ENCODE measurements at regions not wholly inside any gene's neighbourhood (a gene's known extent, or its start where the extent isn't known, plus 50 kb on each side); places are given as distances from the start of the nearest gene placed in this dataset.

- H3K4me3 ChIP-seq (ENCODE audit: low read depth, low read length) = no peak overlapping the region
- DNase-seq (ENCODE audit: low read depth) = no peak
- TF ChIP-seq CTCF (conservative IDR thresholded peaks at IDR 0.05; ENCODE audit: low read depth, low read length) = no peak
Observed at GRCh38 chr13:99907038-99907437, 64.5 kb downstream of the ZIC5 start.

DNA sequence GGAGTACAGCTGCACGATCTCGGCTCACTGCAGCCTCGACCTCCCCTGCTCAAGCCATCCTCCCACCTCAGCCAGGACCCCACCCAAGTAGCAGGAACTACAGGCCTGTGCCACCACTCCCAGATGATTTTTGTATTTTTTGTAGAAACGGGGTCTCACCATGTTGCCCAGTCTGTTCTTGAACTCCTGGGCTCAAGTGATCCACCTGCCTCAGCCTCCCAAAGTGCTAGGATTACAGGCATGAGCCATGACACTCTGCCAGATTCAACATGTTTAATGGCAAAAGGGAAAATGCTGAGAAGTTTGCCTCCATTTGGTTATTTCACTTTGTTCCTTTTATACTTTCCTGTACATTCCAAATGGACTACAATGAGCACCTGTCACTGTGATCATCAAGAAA, 65.8 kb downstream of the ZIC5 start:
- DNase-seq (ENCODE audit: low read depth) = no peak
- no peak for TF ChIP-seq CTCF (conservative IDR thresholded peaks at IDR 0.05; ENCODE audit: low read depth, low read length)
- no peak overlapping the region for H3K4me3 ChIP-seq (ENCODE audit: low read depth, low read length)

GRCh38 chr13:99905224-99905623, 66.3 kb downstream of the ZIC5 start:
- no peak overlapping the region for H3K4me3 ChIP-seq (ENCODE audit: low read depth, low read length)
- no peak for TF ChIP-seq CTCF (conservative IDR thresholded peaks at IDR 0.05; ENCODE audit: low read depth, low read length)
- no peak for DNase-seq (ENCODE audit: low read depth)

GRCh38 chr13:99903140-99903539, 68.4 kb downstream of the ZIC5 start:
- DNase-seq (ENCODE audit: low read depth) = no peak
- H3K4me3 ChIP-seq (ENCODE audit: low read depth, low read length) = no peak overlapping the region
- no peak for TF ChIP-seq CTCF (conservative IDR thresholded peaks at IDR 0.05; ENCODE audit: low read depth, low read length)

GRCh38 chr13:99902657-99903056, 68.9 kb downstream of the ZIC5 start:
- no peak overlapping the region for H3K4me3 ChIP-seq (ENCODE audit: low read depth, low read length)
- no peak for TF ChIP-seq CTCF (conservative IDR thresholded peaks at IDR 0.05; ENCODE audit: low read depth, low read length)
- DNase-seq (ENCODE audit: low read depth) = no peak

DNA sequence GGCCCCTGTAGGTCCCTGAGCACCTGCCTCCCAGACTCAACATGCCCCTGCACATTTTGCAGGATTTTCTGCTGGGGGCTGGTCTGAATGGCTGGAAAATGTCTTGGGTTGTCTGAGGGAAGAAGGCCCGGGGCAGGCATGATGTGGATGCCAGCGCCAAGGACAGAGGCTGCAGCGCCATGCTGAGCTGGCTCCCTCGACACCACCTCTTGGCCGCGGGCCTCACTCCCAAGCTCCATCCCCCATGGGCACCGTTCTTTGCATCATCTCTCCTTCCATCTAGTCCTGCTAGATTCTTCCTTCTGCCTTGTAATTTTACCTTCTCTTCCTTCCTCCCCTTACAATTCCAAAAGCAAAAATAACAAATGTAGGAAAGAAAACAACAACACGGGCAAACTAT, 70.6 kb downstream of the ZIC5 start:
- no peak for DNase-seq (ENCODE audit: low read depth)
- no peak for TF ChIP-seq CTCF (conservative IDR thresholded peaks at IDR 0.05; ENCODE audit: low read depth, low read length)

GRCh38 chr13:99898421-99898820, 73.1 kb downstream of the ZIC5 start:
- no peak for DNase-seq (ENCODE audit: low read depth)
- H3K4me3 ChIP-seq (ENCODE audit: low read depth, low read length) = no peak overlapping the region
- TF ChIP-seq CTCF (conservative IDR thresholded peaks at IDR 0.05; ENCODE audit: low read depth, low read length) = no peak

More for the DNA sequence above, 70.6 kb downstream of the ZIC5 start:
- no peak overlapping the region for H3K4me3 ChIP-seq (ENCODE audit: low read depth, low read length)
